ENCODE measurements at regions not wholly inside any gene's neighbourhood (a gene's known extent, or its start where the extent isn't known, plus 50 kb on each side); places are given as distances from the start of the nearest gene placed in this dataset.

GRCh38 chr13:108477376-108477775 lies 152.0 kb upstream of the MYO16 start:
- Histone ChIP-seq H3K9me3 (ENCODE audit: low read length) (no peaks in the 10 kb centered on the region), H3K4me1 (ENCODE audit: insufficient read depth, low read length, severe bottlenecking) (no peaks in the 10 kb centered on the region), H3K27me3 (ENCODE audit: insufficient read depth, low read length) (no peaks in the 10 kb centered on the region), H3K4me3 (ENCODE audit: low read depth, low read length, poor library complexity, severe bottlenecking) (no peak overlapping the region), H3K4me2 (ENCODE audit: low read length) (no peak overlapping the region), H3K27ac (ENCODE audit: low read depth, low read length, poor library complexity, severe bottlenecking) (no peak overlapping the region), H3K79me2 (ENCODE audit: insufficient read depth, low read length) (no peaks in the 10 kb centered on the region), H3K9ac (ENCODE audit: low read length) (no peak overlapping the region), H2AFZ (ENCODE audit: low read length) (no peak overlapping the region), H4K20me1 (ENCODE audit: insufficient read depth, low read length) (no peaks in the 10 kb centered on the region), H3K36me3 (ENCODE audit: insufficient read depth, low read length) (no peaks in the 10 kb centered on the region), H3K9me2 (ENCODE audit: low read depth, low read length) (no peaks in the 10 kb centered on the region), H3F3A (ENCODE audit: insufficient read depth, low read length) (no peaks in the 10 kb centered on the region)
- no peak for TF ChIP-seq CTCF (IDR thresholded peaks at IDR 0.05; ENCODE audit: low read length)
- TF ChIP-seq EZH2 (IDR thresholded peaks at IDR 0.05; ENCODE audit: borderline replicate concordance, low read length): no peak

- Histone ChIP-seq H3K4me2 (ENCODE audit: low read length) (no peak overlapping the region), H4K20me1 (ENCODE audit: insufficient read depth, low read length) (no peaks in the 10 kb centered on the region), H3K9me2 (ENCODE audit: low read depth, low read length) (no peaks in the 10 kb centered on the region), H3K36me3 (ENCODE audit: insufficient read depth, low read length) (no peaks in the 10 kb centered on the region), H3K4me3 (ENCODE audit: low read depth, low read length, poor library complexity, severe bottlenecking) (no peak overlapping the region), H3K27me3 (ENCODE audit: insufficient read depth, low read length) (no peaks in the 10 kb centered on the region), H3K79me2 (ENCODE audit: insufficient read depth, low read length) (no peaks in the 10 kb centered on the region), H3K9me3 (ENCODE audit: low read length) (no peaks in the 10 kb centered on the region), H3F3A (ENCODE audit: insufficient read depth, low read length) (no peaks in the 10 kb centered on the region), H3K4me1 (ENCODE audit: insufficient read depth, low read length, severe bottlenecking) (no peaks in the 10 kb centered on the region), H2AFZ (ENCODE audit: low read length) (no peak overlapping the region), H3K27ac (ENCODE audit: low read depth, low read length, poor library complexity, severe bottlenecking) (no peak overlapping the region), H3K9ac (ENCODE audit: low read length) (no peak overlapping the region)
- TF ChIP-seq CTCF (IDR thresholded peaks at IDR 0.05; ENCODE audit: low read length) (no peak), EZH2 (IDR thresholded peaks at IDR 0.05; ENCODE audit: borderline replicate concordance, low read length) (no peak)
These were observed 151.2 kb upstream of the MYO16 start for GRCh38 chr13:108478179-108478578.

- no peak overlapping the region for H3K9ac ChIP-seq (ENCODE audit: low read length)
- H3K4me2 ChIP-seq (ENCODE audit: low read length): no peak overlapping the region
- no peaks in the 10 kb centered on the region for H3K79me2 ChIP-seq (ENCODE audit: insufficient read depth, low read length)
- H3K36me3 ChIP-seq (ENCODE audit: insufficient read depth, low read length): no peaks in the 10 kb centered on the region
- H3K9me2 ChIP-seq (ENCODE audit: low read depth, low read length): no peaks in the 10 kb centered on the region
- no peaks in the 10 kb centered on the region for H3F3A ChIP-seq (ENCODE audit: insufficient read depth, low read length)
- H3K4me3 ChIP-seq (ENCODE audit: low read depth, low read length, poor library complexity, severe bottlenecking): no peak overlapping the region
- no peak overlapping the region for H3K27ac ChIP-seq (ENCODE audit: low read depth, low read length, poor library complexity, severe bottlenecking)
- H3K9me3 ChIP-seq (ENCODE audit: low read length): no peaks in the 10 kb centered on the region
- H3K4me1 ChIP-seq (ENCODE audit: insufficient read depth, low read length, severe bottlenecking): no peaks in the 10 kb centered on the region
- TF ChIP-seq EZH2 (IDR thresholded peaks at IDR 0.05; ENCODE audit: borderline replicate concordance, low read length) (no peak), CTCF (IDR thresholded peaks at IDR 0.05; ENCODE audit: low read length) (no peak)
- no peaks in the 10 kb centered on the region for H4K20me1 ChIP-seq (ENCODE audit: insufficient read depth, low read length)
- no peaks in the 10 kb centered on the region for H3K27me3 ChIP-seq (ENCODE audit: insufficient read depth, low read length)
- no peak overlapping the region for H2AFZ ChIP-seq (ENCODE audit: low read length)
These were observed 145.4 kb upstream of the MYO16 start for GRCh38 chr13:108483981-108484380.

All from OCI-LY1 (cell line).